Panc1 (cell line): ENCODE measurements at regions not wholly inside any gene's neighbourhood (a gene's known extent, or its start where the extent isn't known, plus 50 kb on each side); places are given as distances from the start of the nearest gene placed in this dataset.

Source experiments
- ATAC-seq: fragments of 200-7000 bp; cut with Tn5 transposase; 2 replicates; pipeline ENCODE4 v1.9.1; 2020; ENCODE audit warnings: mild to moderate bottlenecking, moderate library complexity
- BruUV-seq: library from RNA; stranded (reverse); fragments of 400-500 nt; replicated peaks from 2 replicates; lab custom pipeline; 2021; lab: Mats Ljungman, UMichigan
- CTCF ChIA-PET: fragments of 300-600 bp; sonication (Branson Sonifier 250); formaldehyde crosslinking; loops from one replicate; lab custom pipeline; 2022; ENCODE audit warnings: antibody characterized with exemption; lab: Charles Lee
- POLR2A ChIA-PET: fragments of 300-600 bp; sonication (Branson Sonifier 250); formaldehyde crosslinking; loops from one replicate; lab custom pipeline; 2022; ENCODE audit warnings: antibody characterized with exemption; lab: Charles Lee
- DNase-seq: peaks from one replicate; pipeline ENCODE4 v3.0.0-alpha.2; 2010; ENCODE audit warnings: low read depth, low spot score
- H3K27ac ChIP-seq: 2 replicates; pipeline ENCODE4 v1.5.1; 2011; ENCODE audit warnings: mild to moderate bottlenecking, low read length, inconsistent platforms
- H3K27me3 ChIP-seq: fragments of 200-500 bp; sonication (Bioruptor generic); 2 replicates; pipeline ENCODE4 v1.6.0; 2014; ENCODE audit warnings: low read length, inconsistent platforms; ENCODE audit not compliant: control insufficient read depth, insufficient read depth
- H3K36me3 ChIP-seq: fragments of 200-500 bp; sonication (Bioruptor generic); 2 replicates; pipeline ENCODE4 v1.5.1; 2014; ENCODE audit warnings: inconsistent platforms, mild to moderate bottlenecking, low read length, moderate library complexity; ENCODE audit not compliant: control insufficient read depth, insufficient read depth
- H3K4me1 ChIP-seq: 2 replicates; pipeline ENCODE4 v1.5.1; 2011; ENCODE audit warnings: inconsistent platforms, mild to moderate bottlenecking, low read length, moderate library complexity; ENCODE audit not compliant: control insufficient read depth, insufficient read depth
- H3K4me3 ChIP-seq, 2 experiments: 2 replicates each; pipeline ENCODE4 v1.5.1; 2011 to 2012; ENCODE audit warnings: low read depth in 2 of 2, low read length in 2 of 2, mild to moderate bottlenecking in 2 of 2, inconsistent platforms in 1 of 2, moderate library complexity in 1 of 2
- H3K9me3 ChIP-seq: fragments of 200-500 bp; sonication (Bioruptor generic); 2 replicates; pipeline ENCODE4 v1.5.1; 2014; ENCODE audit warnings: low read depth, mild to moderate bottlenecking, inconsistent platforms, low read length, moderate library complexity; ENCODE audit not compliant: control insufficient read depth, insufficient read depth
- POLR2AphosphoS5 ChIP-seq: IDR thresholded peaks from 2 replicates; pipeline ENCODE4 v1.6.1; 2012; ENCODE audit warnings: mild to moderate bottlenecking, low read depth, low read length, moderate library complexity
- SIN3A ChIP-seq: IDR thresholded peaks from 2 replicates; pipeline ENCODE4 v1.6.1; 2012; ENCODE audit warnings: low read depth, mild to moderate bottlenecking, low read length, moderate library complexity, borderline replicate concordance; ENCODE audit not compliant: insufficient read depth
- TCF7L2 ChIP-seq: IDR thresholded peaks from 2 replicates; pipeline ENCODE4 v1.6.1; 2011; ENCODE audit warnings: mild to moderate bottlenecking, low read depth, low read length, inconsistent platforms
- in situ Hi-C: cut with HindIII; loops from 2 replicates; pipeline ENCODE4 v1.10.0; 2016; ENCODE audit warnings: low sequenced_read_pairs, low pct_unique_long_range_greater_than_20kb
- intact Hi-C: fragments of 100-400 bp; cut with micrococcal nuclease; formaldehyde crosslinking; loops from one replicate; pipeline ENCODE4 v1.10.0; 2022; ENCODE audit not compliant: unreplicated experiment
- TF ChIP-seq, protein P1 (sequence below): fragments of 450-650 bp; IDR thresholded peaks from 2 replicates; pipeline ENCODE4 v1.5.1; 2017; ENCODE audit warnings: mild to moderate bottlenecking
- TF ChIP-seq, protein P2 (sequence below), 2 experiments: IDR thresholded peaks; 2 replicates each; pipeline ENCODE4 v1.6.1; 2011 to 2012; ENCODE audit warnings: low read depth in 2 of 2, control low read depth in 1 of 2, low read length in 1 of 2, mild to moderate bottlenecking in 1 of 2, moderate library complexity in 1 of 2; ENCODE audit not compliant: insufficient read depth in 1 of 2

DNA sequence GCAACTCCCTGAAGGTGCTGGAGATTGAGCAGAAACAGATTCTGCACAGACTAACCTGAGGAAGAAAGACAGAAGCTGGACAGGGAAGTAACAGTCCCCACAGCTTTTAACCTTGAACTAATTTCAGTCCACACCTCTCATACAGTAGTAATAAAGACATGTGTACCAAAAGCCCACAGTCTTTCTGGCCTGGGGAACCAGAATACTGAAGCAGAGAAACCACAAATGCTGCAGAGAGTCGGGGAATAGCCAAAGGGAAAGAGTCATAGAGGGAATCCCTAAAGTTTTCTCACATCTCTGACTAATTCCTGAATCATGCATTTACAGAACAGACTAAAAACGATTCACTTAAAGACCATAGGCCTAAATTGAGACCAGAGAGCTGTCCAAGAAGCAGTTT lies 503.4 kb upstream of the NECTIN3 start:
- Histone ChIP-seq H3K4me1 (no peaks in the 10 kb centered on the region), H3K4me3 (no peak overlapping the region), H3K27me3 (no peaks in the 10 kb centered on the region), H3K36me3 (no peaks in the 10 kb centered on the region), H3K9me3 (peaks cover 4% of the 10 kb centered on the region; the same call in 1 of the 2 replicates), H3K27ac (no peak overlapping the region)
- intact Hi-C loops (no loop called here), in situ Hi-C loops (no loop called here)
- ChIA-PET POLR2A (no interaction called here), CTCF (no interaction called here)
- ATAC-seq (peak; percentile 62), DNase-seq (no peak)
- no TSS peak for BruUV-seq
- TF ChIP-seq, protein P1, sequence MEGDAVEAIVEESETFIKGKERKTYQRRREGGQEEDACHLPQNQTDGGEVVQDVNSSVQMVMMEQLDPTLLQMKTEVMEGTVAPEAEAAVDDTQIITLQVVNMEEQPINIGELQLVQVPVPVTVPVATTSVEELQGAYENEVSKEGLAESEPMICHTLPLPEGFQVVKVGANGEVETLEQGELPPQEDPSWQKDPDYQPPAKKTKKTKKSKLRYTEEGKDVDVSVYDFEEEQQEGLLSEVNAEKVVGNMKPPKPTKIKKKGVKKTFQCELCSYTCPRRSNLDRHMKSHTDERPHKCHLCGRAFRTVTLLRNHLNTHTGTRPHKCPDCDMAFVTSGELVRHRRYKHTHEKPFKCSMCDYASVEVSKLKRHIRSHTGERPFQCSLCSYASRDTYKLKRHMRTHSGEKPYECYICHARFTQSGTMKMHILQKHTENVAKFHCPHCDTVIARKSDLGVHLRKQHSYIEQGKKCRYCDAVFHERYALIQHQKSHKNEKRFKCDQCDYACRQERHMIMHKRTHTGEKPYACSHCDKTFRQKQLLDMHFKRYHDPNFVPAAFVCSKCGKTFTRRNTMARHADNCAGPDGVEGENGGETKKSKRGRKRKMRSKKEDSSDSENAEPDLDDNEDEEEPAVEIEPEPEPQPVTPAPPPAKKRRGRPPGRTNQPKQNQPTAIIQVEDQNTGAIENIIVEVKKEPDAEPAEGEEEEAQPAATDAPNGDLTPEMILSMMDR, result no peak
- TF ChIP-seq TCF7L2, result no peak
- TF ChIP-seq SIN3A, result no peak
- no peak for TF ChIP-seq POLR2AphosphoS5
- TF ChIP-seq, protein P2, sequence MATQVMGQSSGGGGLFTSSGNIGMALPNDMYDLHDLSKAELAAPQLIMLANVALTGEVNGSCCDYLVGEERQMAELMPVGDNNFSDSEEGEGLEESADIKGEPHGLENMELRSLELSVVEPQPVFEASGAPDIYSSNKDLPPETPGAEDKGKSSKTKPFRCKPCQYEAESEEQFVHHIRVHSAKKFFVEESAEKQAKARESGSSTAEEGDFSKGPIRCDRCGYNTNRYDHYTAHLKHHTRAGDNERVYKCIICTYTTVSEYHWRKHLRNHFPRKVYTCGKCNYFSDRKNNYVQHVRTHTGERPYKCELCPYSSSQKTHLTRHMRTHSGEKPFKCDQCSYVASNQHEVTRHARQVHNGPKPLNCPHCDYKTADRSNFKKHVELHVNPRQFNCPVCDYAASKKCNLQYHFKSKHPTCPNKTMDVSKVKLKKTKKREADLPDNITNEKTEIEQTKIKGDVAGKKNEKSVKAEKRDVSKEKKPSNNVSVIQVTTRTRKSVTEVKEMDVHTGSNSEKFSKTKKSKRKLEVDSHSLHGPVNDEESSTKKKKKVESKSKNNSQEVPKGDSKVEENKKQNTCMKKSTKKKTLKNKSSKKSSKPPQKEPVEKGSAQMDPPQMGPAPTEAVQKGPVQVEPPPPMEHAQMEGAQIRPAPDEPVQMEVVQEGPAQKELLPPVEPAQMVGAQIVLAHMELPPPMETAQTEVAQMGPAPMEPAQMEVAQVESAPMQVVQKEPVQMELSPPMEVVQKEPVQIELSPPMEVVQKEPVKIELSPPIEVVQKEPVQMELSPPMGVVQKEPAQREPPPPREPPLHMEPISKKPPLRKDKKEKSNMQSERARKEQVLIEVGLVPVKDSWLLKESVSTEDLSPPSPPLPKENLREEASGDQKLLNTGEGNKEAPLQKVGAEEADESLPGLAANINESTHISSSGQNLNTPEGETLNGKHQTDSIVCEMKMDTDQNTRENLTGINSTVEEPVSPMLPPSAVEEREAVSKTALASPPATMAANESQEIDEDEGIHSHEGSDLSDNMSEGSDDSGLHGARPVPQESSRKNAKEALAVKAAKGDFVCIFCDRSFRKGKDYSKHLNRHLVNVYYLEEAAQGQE (IDR thresholded peaks at IDR 0.05; ENCODE audit: insufficient read depth in 1 of 2, low read depth in 2 of 2, low read length in 1 of 2), result no peak

DNA sequence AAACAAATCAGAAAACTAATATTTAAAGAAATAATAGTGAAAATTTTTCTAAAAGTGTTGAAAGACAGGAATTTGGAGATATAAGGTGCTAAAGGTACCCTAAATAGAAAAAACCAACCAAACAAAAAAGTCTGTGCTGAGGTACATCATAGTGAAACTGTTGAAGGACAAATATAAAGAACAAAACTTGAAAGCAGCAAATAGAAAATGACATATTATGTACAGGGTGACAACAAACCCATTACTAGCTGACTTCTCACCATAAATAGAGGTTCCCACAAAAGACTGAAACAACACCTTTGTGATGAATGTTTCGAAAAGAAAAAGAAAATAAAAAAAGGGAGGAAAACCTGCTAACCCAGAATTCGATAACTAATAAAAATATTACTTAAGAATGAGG lies 502.5 kb upstream of the NECTIN3 start:
- ChIA-PET POLR2A (no interaction called here), CTCF (no interaction called here)
- no TSS peak for BruUV-seq
- Histone ChIP-seq H3K4me1 (no peaks in the 10 kb centered on the region), H3K4me3 (no peak overlapping the region), H3K9me3 (peaks cover 4% of the 10 kb centered on the region; the same call in 1 of the 2 replicates), H3K27me3 (no peaks in the 10 kb centered on the region), H3K36me3 (no peaks in the 10 kb centered on the region), H3K27ac (no peak overlapping the region)
- in situ Hi-C loops, result no loop called here
- DNase-seq, result no peak
- ATAC-seq, result no peak
- intact Hi-C loops, result no loop called here
- TF ChIP-seq SIN3A (no peak), TCF7L2 (no peak), POLR2AphosphoS5 (no peak)
- TF ChIP-seq, protein P2 (IDR thresholded peaks at IDR 0.05; ENCODE audit: insufficient read depth in 1 of 2, low read depth in 2 of 2, low read length in 1 of 2), result no peak
- TF ChIP-seq, protein P1, result no peak
